Keratinocyte (primary cell): ENCODE measurements at regions not wholly inside any gene's neighbourhood (a gene's known extent, or its start where the extent isn't known, plus 50 kb on each side); places are given as distances from the start of the nearest gene placed in this dataset.

Source experiments
- DNase-seq: peaks from one replicate; pipeline ENCODE4 v3.0.0-alpha.2; 2011; ENCODE audit warnings: low read depth, missing footprints, low spot score
- FAIRE-seq: peaks from 2 replicates; lab custom pipeline; 2011; peaks lifted over from hg19 to GRCh38; lab: Jason Lieb, UNC
- H2AFZ ChIP-seq: 2 replicates; pipeline ENCODE4 v1.6.0; 2012; ENCODE audit warnings: low read length, control low read depth, inconsistent platforms; ENCODE audit not compliant: control insufficient read depth
- H3K27ac ChIP-seq: 2 replicates; pipeline ENCODE4 v1.5.1; 2011; ENCODE audit warnings: low read length; ENCODE audit not compliant: control insufficient read depth, insufficient read depth
- H3K27me3 ChIP-seq: 3 replicates; pipeline ENCODE4 v1.6.0; 2011; ENCODE audit warnings: low read length; ENCODE audit not compliant: control insufficient read depth, insufficient read depth; ENCODE audit errors: extremely low read depth
- H3K36me3 ChIP-seq, 2 experiments: 2 replicates in 1 of 2; 3 replicates in 1 of 2; pipeline ENCODE4 v1.5.1; 2011; ENCODE audit warnings: low read length in 2 of 2, mild to moderate bottlenecking in 1 of 2; ENCODE audit not compliant: control insufficient read depth in 2 of 2, insufficient read depth in 2 of 2; ENCODE audit errors: extremely low read depth in 1 of 2
- H3K4me1 ChIP-seq: 3 replicates; pipeline ENCODE4 v1.5.1; 2011; ENCODE audit warnings: low read length; ENCODE audit not compliant: control insufficient read depth, insufficient read depth; ENCODE audit errors: extremely low read depth
- H3K4me2 ChIP-seq: 3 replicates; pipeline ENCODE4 v1.6.0; 2011; ENCODE audit warnings: low read depth, low read length; ENCODE audit not compliant: control insufficient read depth, insufficient read depth; ENCODE audit errors: extremely low read depth
- H3K4me3 ChIP-seq, 3 experiments: fragments of 200-600 bp in 1 of 3; sonication (generic) in 1 of 3; 2 replicates in 2 of 3; 3 replicates in 1 of 3; pipeline ENCODE4 v1.5.1; 2011 to 2016; ENCODE audit warnings: low read length in 3 of 3, mild to moderate bottlenecking in 3 of 3, control low read depth in 2 of 3, inconsistent platforms in 1 of 3, low read depth in 1 of 3, mixed read lengths in 1 of 3, mixed run types in 1 of 3, moderate library complexity in 1 of 3; ENCODE audit not compliant: control insufficient read depth in 2 of 3, insufficient read depth in 2 of 3; ENCODE audit errors: extremely low read depth in 1 of 3
- H3K79me2 ChIP-seq: 2 replicates; pipeline ENCODE4 v1.6.0; 2012; ENCODE audit warnings: low read length; ENCODE audit not compliant: control insufficient read depth, insufficient read depth
- H3K9ac ChIP-seq: 3 replicates; pipeline ENCODE4 v1.6.0; 2011; ENCODE audit warnings: low read length; ENCODE audit not compliant: control insufficient read depth, insufficient read depth; ENCODE audit errors: extremely low read depth
- H3K9me1 ChIP-seq: 3 replicates; pipeline ENCODE4 v1.6.0; 2011; ENCODE audit warnings: low read length; ENCODE audit not compliant: control insufficient read depth, insufficient read depth; ENCODE audit errors: extremely low read depth
- H3K9me3 ChIP-seq: 2 replicates; pipeline ENCODE4 v1.5.1; 2012; ENCODE audit warnings: low read depth, low read length; ENCODE audit not compliant: control insufficient read depth
- H4K20me1 ChIP-seq: 3 replicates; pipeline ENCODE4 v1.6.0; 2011; ENCODE audit warnings: low read length; ENCODE audit not compliant: control insufficient read depth, insufficient read depth; ENCODE audit errors: extremely low read depth
- EZH2 ChIP-seq: IDR thresholded peaks from one replicate; pipeline ENCODE4 v1.6.1; 2012; ENCODE audit warnings: inconsistent platforms, mild to moderate bottlenecking, low read length, moderate library complexity
- dilution Hi-C: fragments of 300-500 bp; cut with MboI; formaldehyde crosslinking; loops from one replicate; pipeline ENCODE4 v1.7.0; 2020; ENCODE audit warnings: low sequenced_read_pairs; ENCODE audit not compliant: extremely low pct_ligation_motif_present
- TF ChIP-seq, protein P1 (sequence below), 3 experiments: IDR thresholded peaks in 1 of 3; conservative IDR thresholded peaks in 1 of 3; optimal IDR thresholded peaks in 1 of 3; 2 replicates in 2 of 3; 3 replicates in 1 of 3; pipeline versions ENCODE3 to v1.5.1; 2011; ENCODE audit warnings: low read length in 3 of 3, mild to moderate bottlenecking in 3 of 3, moderate library complexity in 2 of 3, control low read depth in 1 of 3, inconsistent platforms in 1 of 3; ENCODE audit not compliant: insufficient read depth in 2 of 3; ENCODE audit errors: extremely low read depth in 1 of 3

DNA sequence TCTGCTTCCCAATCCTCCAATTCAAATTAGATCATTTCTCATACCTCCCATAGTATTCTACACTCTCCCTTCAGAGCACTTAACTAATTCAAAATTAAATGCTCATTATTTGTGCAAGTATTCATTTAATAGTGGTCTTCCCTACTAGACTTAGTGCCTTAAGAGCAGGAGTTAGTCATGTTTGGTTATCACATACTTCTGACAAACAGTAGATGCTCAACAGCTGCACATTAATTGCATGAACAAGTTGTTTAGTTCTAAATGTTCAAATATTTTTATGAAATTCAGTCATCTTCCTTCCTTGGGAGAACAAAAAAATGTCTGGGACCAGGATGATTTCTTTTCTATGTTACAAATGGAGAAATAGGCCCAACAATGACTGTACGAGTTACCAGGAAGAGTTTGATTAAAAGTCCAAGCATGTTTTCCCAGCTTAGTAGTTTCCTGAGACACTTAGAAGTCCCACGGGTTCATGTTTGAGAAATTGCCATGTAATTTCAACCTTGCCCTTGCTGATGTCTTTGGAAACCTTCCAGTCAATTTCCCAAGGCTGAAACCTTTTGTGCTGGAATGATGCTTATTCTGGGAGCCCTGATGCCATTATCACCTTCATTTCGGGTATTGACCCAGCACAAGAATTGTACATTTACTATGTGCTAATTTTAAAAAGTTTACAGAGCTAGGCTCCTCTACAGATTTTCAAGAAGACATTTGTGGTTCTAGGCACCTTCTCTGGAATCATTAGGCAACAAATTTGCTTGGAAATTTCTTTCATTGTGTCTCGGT is 437.9 kb upstream of the PLXNA2 start:
- no peaks in the 10 kb centered on the region for H3K27me3 ChIP-seq
- no peak overlapping the region for H3K9ac ChIP-seq
- H3K9me1 ChIP-seq: no peaks in the 10 kb centered on the region
- H3K4me2 ChIP-seq: no peak overlapping the region
- H3K4me3 ChIP-seq: no peak overlapping the region
- H4K20me1 ChIP-seq: no peaks in the 10 kb centered on the region
- no peak for DNase-seq
- no peak for FAIRE-seq
- H3K4me1 ChIP-seq: no peaks in the 10 kb centered on the region
- no peak for TF ChIP-seq EZH2
- TF ChIP-seq, protein P1, sequence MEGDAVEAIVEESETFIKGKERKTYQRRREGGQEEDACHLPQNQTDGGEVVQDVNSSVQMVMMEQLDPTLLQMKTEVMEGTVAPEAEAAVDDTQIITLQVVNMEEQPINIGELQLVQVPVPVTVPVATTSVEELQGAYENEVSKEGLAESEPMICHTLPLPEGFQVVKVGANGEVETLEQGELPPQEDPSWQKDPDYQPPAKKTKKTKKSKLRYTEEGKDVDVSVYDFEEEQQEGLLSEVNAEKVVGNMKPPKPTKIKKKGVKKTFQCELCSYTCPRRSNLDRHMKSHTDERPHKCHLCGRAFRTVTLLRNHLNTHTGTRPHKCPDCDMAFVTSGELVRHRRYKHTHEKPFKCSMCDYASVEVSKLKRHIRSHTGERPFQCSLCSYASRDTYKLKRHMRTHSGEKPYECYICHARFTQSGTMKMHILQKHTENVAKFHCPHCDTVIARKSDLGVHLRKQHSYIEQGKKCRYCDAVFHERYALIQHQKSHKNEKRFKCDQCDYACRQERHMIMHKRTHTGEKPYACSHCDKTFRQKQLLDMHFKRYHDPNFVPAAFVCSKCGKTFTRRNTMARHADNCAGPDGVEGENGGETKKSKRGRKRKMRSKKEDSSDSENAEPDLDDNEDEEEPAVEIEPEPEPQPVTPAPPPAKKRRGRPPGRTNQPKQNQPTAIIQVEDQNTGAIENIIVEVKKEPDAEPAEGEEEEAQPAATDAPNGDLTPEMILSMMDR (optimal IDR thresholded peaks at IDR 0.05 in 1 of 3, IDR thresholded peaks at IDR 0.05 in 1 of 3, conservative IDR thresholded peaks at IDR 0.05 in 1 of 3; ENCODE audit: extremely low read depth in 1 of 3, insufficient read depth in 2 of 3, low read length in 3 of 3): no peak
- no peaks in the 10 kb centered on the region for H3K9me3 ChIP-seq
- no peaks in the 10 kb centered on the region for H3K79me2 ChIP-seq
- H2AFZ ChIP-seq: no peak overlapping the region
- no peak overlapping the region for H3K27ac ChIP-seq
- dilution Hi-C loops: no loop called here
- no peaks in the 10 kb centered on the region for H3K36me3 ChIP-seq

DNA sequence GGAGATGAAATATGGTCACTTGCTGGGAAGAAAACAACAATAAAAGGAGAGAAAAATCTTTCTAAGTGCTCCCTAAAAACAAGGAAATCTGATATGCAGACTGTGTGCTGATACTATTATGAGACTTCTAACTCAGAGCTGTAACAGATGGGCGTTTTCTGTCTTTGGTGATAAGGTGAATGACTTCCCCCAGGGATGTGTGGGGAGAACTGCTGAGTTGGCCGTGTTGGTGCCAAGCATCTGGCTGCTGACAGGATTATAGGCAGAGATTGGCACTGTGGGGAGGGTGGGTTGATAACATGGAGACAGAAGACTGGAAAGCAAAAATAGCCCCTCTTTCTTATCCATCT is 438.5 kb upstream of the PLXNA2 start:
- DNase-seq (no peak), FAIRE-seq (no peak)
- dilution Hi-C loops: no loop called here
- no peaks in the 10 kb centered on the region for H3K36me3 ChIP-seq
- H3K9me3 ChIP-seq: no peaks in the 10 kb centered on the region
- TF ChIP-seq, protein P1 (optimal IDR thresholded peaks at IDR 0.05 in 1 of 3, IDR thresholded peaks at IDR 0.05 in 1 of 3, conservative IDR thresholded peaks at IDR 0.05 in 1 of 3; ENCODE audit: extremely low read depth in 1 of 3, insufficient read depth in 2 of 3, low read length in 3 of 3): no peak
- no peak for TF ChIP-seq EZH2
- no peak overlapping the region for H3K4me2 ChIP-seq
- H3K27ac ChIP-seq: no peak overlapping the region
- no peaks in the 10 kb centered on the region for H4K20me1 ChIP-seq
- H3K4me1 ChIP-seq: no peaks in the 10 kb centered on the region
- H3K9me1 ChIP-seq: no peaks in the 10 kb centered on the region
- no peaks in the 10 kb centered on the region for H3K79me2 ChIP-seq
- H2AFZ ChIP-seq: no peak overlapping the region
- H3K9ac ChIP-seq: no peak overlapping the region
- no peaks in the 10 kb centered on the region for H3K27me3 ChIP-seq
- no peak overlapping the region for H3K4me3 ChIP-seq
